ENCODE measurements at regions not wholly inside any gene's neighbourhood (a gene's known extent, or its start where the extent isn't known, plus 50 kb on each side); places are given as distances from the start of the nearest gene placed in this dataset.
"Not testable (repeated sequence)": the region's sequence is repeated elsewhere in the genome, so short reads cannot be mapped to it uniquely, and the experiment has no call there.

- no peak overlapping the region for H3K9ac ChIP-seq (ENCODE audit: low read depth, low read length, poor library complexity, severe bottlenecking)
- no peaks in the 10 kb centered on the region for H3K36me3 ChIP-seq (ENCODE audit: insufficient read depth, low read length)
- no peaks in the 10 kb centered on the region for H3K27me3 ChIP-seq (ENCODE audit: insufficient read depth, low read length, poor library complexity, severe bottlenecking)
- TF ChIP-seq CTCF (conservative IDR thresholded peaks at IDR 0.05; ENCODE audit: low read length): no peak
- TF ChIP-seq EZH2phosphoT487 (IDR thresholded peaks at IDR 0.05; ENCODE audit: borderline replicate concordance): no peak
- H3F3A ChIP-seq (ENCODE audit: low read depth): no peaks in the 10 kb centered on the region
- H4K20me1 ChIP-seq (ENCODE audit: insufficient read depth, low read length, poor library complexity, severe bottlenecking): no peaks in the 10 kb centered on the region
- H3K4me3 ChIP-seq (ENCODE audit: low read length, poor library complexity, severe bottlenecking): no peak overlapping the region
- no peaks in the 10 kb centered on the region for H3K9me3 ChIP-seq (ENCODE audit: insufficient read depth, low read depth, low read length)
- no peaks in the 10 kb centered on the region for H3K79me2 ChIP-seq (ENCODE audit: insufficient read depth, low read length)
- no peak overlapping the region for H2AFZ ChIP-seq (ENCODE audit: low read length)
- H3K4me2 ChIP-seq (ENCODE audit: low read depth, low read length, poor library complexity, severe bottlenecking): no peak overlapping the region
- no peaks in the 10 kb centered on the region for H3K4me1 ChIP-seq (ENCODE audit: insufficient read depth, low read length, poor library complexity, severe bottlenecking)
- no peaks in the 10 kb centered on the region for H3K9me2 ChIP-seq (replicated peaks; ENCODE audit: low read depth, low read length)
These were observed 57.7 kb upstream of the SESTD1 start for GRCh38 chr2:179322289-179322688.

- H3K4me2 ChIP-seq (ENCODE audit: low read depth, low read length, poor library complexity, severe bottlenecking); H3K27me3 ChIP-seq (ENCODE audit: insufficient read depth, low read length, poor library complexity, severe bottlenecking); H3K9ac ChIP-seq (ENCODE audit: low read depth, low read length, poor library complexity, severe bottlenecking); H3K79me2 ChIP-seq (ENCODE audit: insufficient read depth, low read length); H3K9me3 ChIP-seq (ENCODE audit: insufficient read depth, low read depth, low read length); H3K4me1 ChIP-seq (ENCODE audit: insufficient read depth, low read length, poor library complexity, severe bottlenecking); H3K36me3 ChIP-seq (ENCODE audit: insufficient read depth, low read length); H4K20me1 ChIP-seq (ENCODE audit: insufficient read depth, low read length, poor library complexity, severe bottlenecking); H3F3A ChIP-seq (ENCODE audit: low read depth); H3K9me2 ChIP-seq (replicated peaks; ENCODE audit: low read depth, low read length); H2AFZ ChIP-seq (ENCODE audit: low read length); H3K4me3 ChIP-seq (ENCODE audit: low read length, poor library complexity, severe bottlenecking): not testable (repeated sequence)
These were observed 56.4 kb upstream of the SESTD1 start for GRCh38 chr2:179321034-179321433.

GRCh38 chr2:179314729-179315128, 50.1 kb upstream of the SESTD1 start:
- H3K4me1 ChIP-seq (ENCODE audit: insufficient read depth, low read length, poor library complexity, severe bottlenecking); H3F3A ChIP-seq (ENCODE audit: low read depth); H3K36me3 ChIP-seq (ENCODE audit: insufficient read depth, low read length); H3K79me2 ChIP-seq (ENCODE audit: insufficient read depth, low read length); H3K27me3 ChIP-seq (ENCODE audit: insufficient read depth, low read length, poor library complexity, severe bottlenecking); H2AFZ ChIP-seq (ENCODE audit: low read length); H3K9ac ChIP-seq (ENCODE audit: low read depth, low read length, poor library complexity, severe bottlenecking); H4K20me1 ChIP-seq (ENCODE audit: insufficient read depth, low read length, poor library complexity, severe bottlenecking); H3K4me3 ChIP-seq (ENCODE audit: low read length, poor library complexity, severe bottlenecking); H3K9me3 ChIP-seq (ENCODE audit: insufficient read depth, low read depth, low read length); H3K9me2 ChIP-seq (replicated peaks; ENCODE audit: low read depth, low read length); H3K4me2 ChIP-seq (ENCODE audit: low read depth, low read length, poor library complexity, severe bottlenecking): not testable (repeated sequence)

All from Loucy (cell line).